ENCODE measurements at regions not wholly inside any gene's neighbourhood (a gene's known extent, or its start where the extent isn't known, plus 50 kb on each side); places are given as distances from the start of the nearest gene placed in this dataset.

DNA sequence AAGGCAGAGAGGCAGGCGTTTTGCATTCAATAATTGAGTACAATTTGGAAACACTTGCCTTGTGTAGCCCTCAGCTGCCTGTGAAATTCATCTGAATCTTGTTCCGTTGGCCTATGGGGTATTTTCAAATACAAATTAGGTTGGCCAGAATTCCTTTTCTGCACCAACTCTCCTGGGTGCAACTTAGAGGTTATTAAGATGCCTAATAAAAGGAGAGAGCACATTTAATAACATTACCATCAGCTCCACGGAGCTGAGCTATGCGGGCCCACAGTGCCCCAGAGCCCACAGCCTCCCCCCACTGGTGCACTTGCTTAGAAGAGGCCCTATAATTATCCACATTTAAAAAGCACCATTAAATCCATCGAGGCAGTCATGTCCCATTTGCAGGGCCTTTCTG lies 367.6 kb upstream of the CLINT1 start:
- no peak for DNase-seq (ENCODE audit: low read depth, low spot score)
- ChIA-PET POLR2A (no interaction called here), CTCF (no interaction called here)
- no peak overlapping the region for H3K4me3 ChIP-seq (ENCODE audit: low read depth, low read length)
- TF ChIP-seq, protein P1, sequence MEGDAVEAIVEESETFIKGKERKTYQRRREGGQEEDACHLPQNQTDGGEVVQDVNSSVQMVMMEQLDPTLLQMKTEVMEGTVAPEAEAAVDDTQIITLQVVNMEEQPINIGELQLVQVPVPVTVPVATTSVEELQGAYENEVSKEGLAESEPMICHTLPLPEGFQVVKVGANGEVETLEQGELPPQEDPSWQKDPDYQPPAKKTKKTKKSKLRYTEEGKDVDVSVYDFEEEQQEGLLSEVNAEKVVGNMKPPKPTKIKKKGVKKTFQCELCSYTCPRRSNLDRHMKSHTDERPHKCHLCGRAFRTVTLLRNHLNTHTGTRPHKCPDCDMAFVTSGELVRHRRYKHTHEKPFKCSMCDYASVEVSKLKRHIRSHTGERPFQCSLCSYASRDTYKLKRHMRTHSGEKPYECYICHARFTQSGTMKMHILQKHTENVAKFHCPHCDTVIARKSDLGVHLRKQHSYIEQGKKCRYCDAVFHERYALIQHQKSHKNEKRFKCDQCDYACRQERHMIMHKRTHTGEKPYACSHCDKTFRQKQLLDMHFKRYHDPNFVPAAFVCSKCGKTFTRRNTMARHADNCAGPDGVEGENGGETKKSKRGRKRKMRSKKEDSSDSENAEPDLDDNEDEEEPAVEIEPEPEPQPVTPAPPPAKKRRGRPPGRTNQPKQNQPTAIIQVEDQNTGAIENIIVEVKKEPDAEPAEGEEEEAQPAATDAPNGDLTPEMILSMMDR (IDR thresholded peaks at IDR 0.05; ENCODE audit: insufficient read depth, low read length, missing control alignments), result no peak

- ChIA-PET CTCF (interaction anchor here (1.1 kb wide), 1 partner anchor 49 kb away, joined by 4 read pairs; no protein-coding TSS in a partner anchor), POLR2A (no interaction called here)
- TF ChIP-seq, protein P1 (IDR thresholded peaks at IDR 0.05; ENCODE audit: insufficient read depth, low read length, missing control alignments), result no peak
- no peak for DNase-seq (ENCODE audit: low read depth, low spot score)
- no peak overlapping the region for H3K4me3 ChIP-seq (ENCODE audit: low read depth, low read length)
Measured at GRCh38 chr5:158224253-158224652, 365.3 kb upstream of the CLINT1 start.

DNA sequence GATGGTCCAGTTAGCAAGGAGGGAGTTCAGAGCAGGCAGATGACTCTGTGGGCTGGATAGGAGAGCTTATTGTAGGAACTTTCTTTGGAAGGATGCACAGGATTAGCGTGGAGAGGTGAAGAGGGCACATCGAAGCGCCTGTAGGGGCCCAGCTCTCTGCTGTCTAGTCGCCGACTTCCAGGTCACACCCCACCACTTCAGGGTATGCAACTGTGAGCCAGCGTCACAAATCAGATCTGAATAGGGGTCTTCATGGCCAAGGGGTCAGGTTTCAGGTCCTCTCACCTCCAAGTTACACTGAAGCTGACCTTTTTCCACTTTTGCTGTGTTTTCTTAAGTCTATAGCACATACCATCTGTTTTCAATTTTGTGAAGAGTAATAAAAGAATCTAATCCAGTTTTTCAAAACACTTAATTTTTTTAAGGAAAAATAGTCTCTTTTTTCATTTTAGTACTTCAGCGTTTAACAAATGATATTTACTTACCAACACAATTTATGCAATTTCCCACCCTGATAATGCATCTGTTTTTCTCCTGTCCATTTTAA lies 364.2 kb upstream of the CLINT1 start:
- TF ChIP-seq, protein P1 (IDR thresholded peaks at IDR 0.05; ENCODE audit: insufficient read depth, low read length, missing control alignments), result no peak
- H3K4me3 ChIP-seq (ENCODE audit: low read depth, low read length), result no peak overlapping the region
- ChIA-PET POLR2A (no interaction called here), CTCF (no interaction called here)
- no peak for DNase-seq (ENCODE audit: low read depth, low spot score)

GRCh38 chr5:158212917-158213316 lies 354.0 kb upstream of the CLINT1 start:
- no peak for DNase-seq (ENCODE audit: low read depth, low spot score)
- POLR2A ChIA-PET, result no interaction called here
- TF ChIP-seq, protein P1 (IDR thresholded peaks at IDR 0.05; ENCODE audit: insufficient read depth, low read length, missing control alignments), result no peak
- H3K4me3 ChIP-seq (ENCODE audit: low read depth, low read length), result no peak overlapping the region
- CTCF ChIA-PET, result no interaction called here

- POLR2A ChIA-PET, result no interaction called here
Measured at GRCh38 chr5:158212237-158212636, 353.3 kb upstream of the CLINT1 start.

GRCh38 chr5:158209219-158209908 lies 350.4 kb upstream of the CLINT1 start:
- ChIA-PET CTCF (no interaction called here), POLR2A (interaction anchor here (0.7 kb wide), 1 partner anchor 383 kb away, joined by 3 read pairs; no protein-coding TSS in a partner anchor)
- H3K4me3 ChIP-seq (ENCODE audit: low read depth, low read length), result no peak overlapping the region
- TF ChIP-seq, protein P1 (IDR thresholded peaks at IDR 0.05; ENCODE audit: insufficient read depth, low read length, missing control alignments), result no peak
- DNase-seq (ENCODE audit: low read depth, low spot score), result no peak

More at GRCh38 chr5:158212237-158212636, 353.3 kb upstream of the CLINT1 start:
- TF ChIP-seq, protein P1 (IDR thresholded peaks at IDR 0.05; ENCODE audit: insufficient read depth, low read length, missing control alignments), result no peak
- DNase-seq (ENCODE audit: low read depth, low spot score), result no peak
- CTCF ChIA-PET, result no interaction called here
- H3K4me3 ChIP-seq (ENCODE audit: low read depth, low read length), result no peak overlapping the region
